Hepatocyte (in vitro differentiated cells): ENCODE measurements at regions not wholly inside any gene's neighbourhood (a gene's known extent, or its start where the extent isn't known, plus 50 kb on each side); places are given as distances from the start of the nearest gene placed in this dataset.

ENCODE experiments used
- DNase-seq: peaks from one replicate; pipeline ENCODE4 v3.0.0-alpha.2; 2016; ENCODE audit warnings: low spot score
- H2AFZ ChIP-seq: fragments of 200-600 bp; sonication (generic); 2 replicates; pipeline ENCODE4 v1.6.0; 2016; ENCODE audit warnings: antibody characterized with exemption, mild to moderate bottlenecking
- H3K27ac ChIP-seq: fragments of 200-600 bp; sonication (generic); 2 replicates; pipeline ENCODE4 v1.5.1; 2016; ENCODE audit warnings: mild to moderate bottlenecking
- H3K27me3 ChIP-seq: fragments of 200-600 bp; sonication (generic); 2 replicates; pipeline ENCODE4 v1.6.1; 2016
- H3K36me3 ChIP-seq: fragments of 200-600 bp; sonication (generic); replicated peaks from 2 replicates; pipeline ENCODE4 v1.5.1; 2016; ENCODE audit warnings: low read depth; ENCODE audit not compliant: insufficient read depth
- H3K4me1 ChIP-seq: fragments of 200-600 bp; sonication (generic); 2 replicates; pipeline ENCODE4 v1.5.1; 2016; ENCODE audit warnings: mild to moderate bottlenecking, moderate library complexity; ENCODE audit not compliant: insufficient read depth
- H3K4me2 ChIP-seq: fragments of 200-600 bp; sonication (generic); 2 replicates; pipeline ENCODE4 v1.6.0; 2016
- H3K4me3 ChIP-seq: fragments of 200-600 bp; sonication (generic); 2 replicates; pipeline ENCODE4 v1.5.1; 2016; ENCODE audit warnings: mild to moderate bottlenecking
- H3K79me2 ChIP-seq: fragments of 200-600 bp; sonication (generic); 2 replicates; pipeline ENCODE4 v1.6.0; 2017; ENCODE audit warnings: mild to moderate bottlenecking
- H3K9me2 ChIP-seq: fragments of 200-600 bp; sonication (generic); replicated peaks from 2 replicates; pipeline ENCODE4 v1.6.0; 2017; ENCODE audit warnings: mild to moderate bottlenecking; ENCODE audit not compliant: insufficient read depth
- H3K9me3 ChIP-seq: fragments of 200-600 bp; sonication (generic); 2 replicates; pipeline ENCODE4 v1.5.1; 2016; ENCODE audit warnings: low read depth, mild to moderate bottlenecking
- H4K20me1 ChIP-seq: fragments of 200-600 bp; sonication (generic); 2 replicates; pipeline ENCODE4 v1.6.0; 2016; ENCODE audit warnings: mild to moderate bottlenecking; ENCODE audit not compliant: insufficient read depth, poor library complexity, severe bottlenecking
- EZH2 ChIP-seq: fragments of 200-600 bp; sonication (generic); IDR thresholded peaks from 2 replicates; pipeline ENCODE4 v1.6.1; 2016; ENCODE audit warnings: antibody characterized with exemption, mild to moderate bottlenecking, borderline replicate concordance
- EZH2phosphoT487 ChIP-seq: fragments of 200-600 bp; sonication (generic); IDR thresholded peaks from one replicate; pipeline ENCODE4 v1.6.1; 2018; ENCODE audit warnings: antibody characterized with exemption, mild to moderate bottlenecking, low read depth, moderate library complexity; ENCODE audit not compliant: unreplicated experiment, severe bottlenecking
- WGBS: methylation state at CpG from one replicate; pipeline ENCODE4 v1.1.6; 2016; ENCODE audit warnings: low lambda C conversion rate; ENCODE audit errors: missing lambda C conversion rate; 5-methylcytosine and 5-hydroxymethylcytosine counted together
- TF ChIP-seq, protein P1 (sequence below): fragments of 200-600 bp; sonication (generic); IDR thresholded peaks from 2 replicates; pipeline ENCODE4 v1.5.1; 2016; ENCODE audit warnings: antibody characterized with exemption, mild to moderate bottlenecking; ENCODE audit not compliant: poor library complexity

DNA sequence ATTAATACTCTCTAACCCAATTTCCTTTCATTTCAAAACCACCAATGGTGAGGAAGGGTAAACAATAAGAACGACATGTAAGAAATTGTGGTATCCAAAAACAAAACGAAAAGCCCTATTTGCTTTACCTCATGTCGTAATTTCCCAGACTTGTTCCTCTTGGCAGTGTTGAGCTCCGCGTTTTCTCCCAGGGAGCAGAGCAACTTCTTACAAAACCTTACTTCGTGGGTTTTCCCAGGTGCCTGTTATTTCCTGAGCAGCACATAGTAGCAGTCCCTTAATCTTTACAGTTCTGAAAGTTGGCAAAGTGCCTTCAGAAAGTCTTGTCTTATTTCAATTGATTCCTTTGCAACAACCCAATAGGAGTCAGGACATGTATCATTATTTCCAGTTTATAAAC lies 207.9 kb upstream of the MARCKS start:
- peaks cover 19% of the 10 kb centered on the region for H3K4me1 ChIP-seq
- no peaks in the 10 kb centered on the region for H3K27me3 ChIP-seq
- no peak overlapping the region for H2AFZ ChIP-seq
- no peak for TF ChIP-seq EZH2
- TF ChIP-seq, protein P1, sequence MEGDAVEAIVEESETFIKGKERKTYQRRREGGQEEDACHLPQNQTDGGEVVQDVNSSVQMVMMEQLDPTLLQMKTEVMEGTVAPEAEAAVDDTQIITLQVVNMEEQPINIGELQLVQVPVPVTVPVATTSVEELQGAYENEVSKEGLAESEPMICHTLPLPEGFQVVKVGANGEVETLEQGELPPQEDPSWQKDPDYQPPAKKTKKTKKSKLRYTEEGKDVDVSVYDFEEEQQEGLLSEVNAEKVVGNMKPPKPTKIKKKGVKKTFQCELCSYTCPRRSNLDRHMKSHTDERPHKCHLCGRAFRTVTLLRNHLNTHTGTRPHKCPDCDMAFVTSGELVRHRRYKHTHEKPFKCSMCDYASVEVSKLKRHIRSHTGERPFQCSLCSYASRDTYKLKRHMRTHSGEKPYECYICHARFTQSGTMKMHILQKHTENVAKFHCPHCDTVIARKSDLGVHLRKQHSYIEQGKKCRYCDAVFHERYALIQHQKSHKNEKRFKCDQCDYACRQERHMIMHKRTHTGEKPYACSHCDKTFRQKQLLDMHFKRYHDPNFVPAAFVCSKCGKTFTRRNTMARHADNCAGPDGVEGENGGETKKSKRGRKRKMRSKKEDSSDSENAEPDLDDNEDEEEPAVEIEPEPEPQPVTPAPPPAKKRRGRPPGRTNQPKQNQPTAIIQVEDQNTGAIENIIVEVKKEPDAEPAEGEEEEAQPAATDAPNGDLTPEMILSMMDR = no peak
- TF ChIP-seq EZH2phosphoT487 = no peak
- no peaks in the 10 kb centered on the region for H3K36me3 ChIP-seq
- H3K79me2 ChIP-seq = no peaks in the 10 kb centered on the region
- WGBS = 55% methylated on average over 6 of the region's 6 CpGs
- DNase-seq = no peak
- H3K27ac ChIP-seq = peak overlapping the region; percentile 46
- no peak overlapping the region for H3K4me2 ChIP-seq
- H3K9me3 ChIP-seq = no peaks in the 10 kb centered on the region
- H4K20me1 ChIP-seq = no peaks in the 10 kb centered on the region
- no peaks in the 10 kb centered on the region for H3K9me2 ChIP-seq
- no peak overlapping the region for H3K4me3 ChIP-seq

DNA sequence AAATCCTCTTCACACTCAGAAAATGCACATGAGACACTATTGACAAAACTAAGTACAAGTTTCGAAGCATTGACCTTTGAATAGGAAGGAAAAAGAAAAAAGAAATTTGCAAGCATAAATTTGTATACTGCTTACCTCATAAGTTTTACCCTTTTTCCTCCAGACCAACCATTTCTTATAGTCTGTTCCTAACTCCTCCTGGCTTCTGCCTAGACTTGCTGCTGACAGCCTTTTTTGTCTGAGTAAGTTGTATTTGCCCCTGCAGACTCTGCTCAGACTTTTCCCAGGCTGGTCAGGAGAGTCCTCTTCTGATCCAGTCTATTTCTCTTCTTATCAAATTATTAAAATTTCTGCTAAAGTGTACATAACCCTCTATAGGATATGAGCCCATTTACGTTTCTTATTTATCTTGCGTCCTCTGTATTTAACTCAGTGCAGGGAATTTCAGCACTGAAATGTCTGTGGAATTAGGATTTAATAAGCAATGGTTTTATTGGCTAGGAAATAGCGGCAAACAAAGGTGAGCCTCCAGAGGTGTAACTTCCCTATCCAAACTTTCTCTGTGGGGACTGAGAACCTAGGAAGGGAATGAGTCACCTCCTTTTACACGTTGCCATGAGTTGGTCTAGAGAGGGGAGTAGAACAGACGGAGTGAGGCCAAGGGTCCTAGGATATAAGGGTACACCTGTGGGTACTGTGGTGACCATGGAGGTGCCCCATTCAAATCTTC lies 207.1 kb upstream of the MARCKS start:
- Histone ChIP-seq H3K4me1 (peaks cover 12% of the 10 kb centered on the region), H3K9me3 (no peaks in the 10 kb centered on the region), H3K36me3 (no peaks in the 10 kb centered on the region), H3K4me3 (no peak overlapping the region), H3K27ac (peak overlapping the region; percentile 46), H3K27me3 (no peaks in the 10 kb centered on the region), H3K9me2 (no peaks in the 10 kb centered on the region), H3K79me2 (no peaks in the 10 kb centered on the region), H3K4me2 (no peak overlapping the region), H2AFZ (no peak overlapping the region), H4K20me1 (no peaks in the 10 kb centered on the region)
- no peak for DNase-seq
- 60% methylated on average over 6 of the region's 6 CpGs for WGBS
- no peak for TF ChIP-seq EZH2phosphoT487
- TF ChIP-seq, protein P1 = no peak
- TF ChIP-seq EZH2 = no peak

DNA sequence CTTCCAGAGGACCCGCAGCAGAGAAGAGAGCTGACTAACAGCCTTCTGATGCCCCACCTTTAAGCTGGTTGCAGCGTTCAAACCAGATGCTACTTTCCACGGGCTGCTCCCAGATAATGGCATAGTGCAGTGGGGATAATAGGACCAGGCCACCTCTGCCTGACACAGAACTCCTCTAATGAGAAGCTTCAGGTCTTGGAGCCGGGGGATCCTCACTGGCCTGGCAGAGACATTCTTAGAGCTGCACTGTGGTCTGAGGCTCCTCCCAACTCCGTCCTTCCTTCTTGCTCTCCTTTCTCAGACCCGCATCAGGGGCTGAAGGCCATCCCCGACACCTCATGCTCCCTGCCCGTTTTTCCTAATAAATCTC lies 206.6 kb upstream of the MARCKS start:
- no peak overlapping the region for H2AFZ ChIP-seq
- H3K9me3 ChIP-seq = no peaks in the 10 kb centered on the region
- TF ChIP-seq EZH2phosphoT487 (no peak), EZH2 (no peak)
- TF ChIP-seq, protein P1 = no peak
- WGBS = 72% methylated on average over 8 of the region's 8 CpGs
- no peaks in the 10 kb centered on the region for H3K36me3 ChIP-seq
- DNase-seq = no peak
- H3K79me2 ChIP-seq = no peaks in the 10 kb centered on the region
- no peaks in the 10 kb centered on the region for H3K27me3 ChIP-seq
- no peaks in the 10 kb centered on the region for H3K9me2 ChIP-seq
- peak overlapping the region; percentile 46 for H3K27ac ChIP-seq
- H4K20me1 ChIP-seq = no peaks in the 10 kb centered on the region
- H3K4me1 ChIP-seq = peaks cover 8% of the 10 kb centered on the region
- H3K4me3 ChIP-seq = no peak overlapping the region
- H3K4me2 ChIP-seq = no peak overlapping the region

DNA sequence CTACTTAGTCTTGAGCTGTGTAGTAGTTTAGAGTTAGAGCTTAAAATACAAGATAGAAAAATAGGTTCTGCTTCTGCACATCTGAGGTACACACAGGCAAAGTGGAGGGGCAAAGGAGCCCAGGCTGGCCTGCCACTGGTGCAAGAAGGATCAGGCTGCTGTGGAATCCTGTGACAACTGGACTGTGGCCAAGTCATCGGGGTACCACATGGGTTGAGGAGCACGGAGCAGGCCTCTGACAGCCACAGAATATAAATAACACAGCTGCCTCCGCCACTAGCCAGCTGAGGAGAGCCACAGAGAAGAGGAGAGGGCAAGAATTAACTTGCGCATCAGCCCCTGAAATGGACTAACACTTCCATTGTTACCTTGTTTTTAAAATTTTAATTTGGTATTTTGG lies 206.0 kb upstream of the MARCKS start:
- H3K27me3 ChIP-seq = no peaks in the 10 kb centered on the region
- WGBS = 71% methylated on average over 4 of the region's 4 CpGs
- no peaks in the 10 kb centered on the region for H3K79me2 ChIP-seq
- no peaks in the 10 kb centered on the region for H3K36me3 ChIP-seq
- no peaks in the 10 kb centered on the region for H3K9me3 ChIP-seq
- no peak overlapping the region for H3K4me2 ChIP-seq
- no peak overlapping the region for H3K27ac ChIP-seq
- H4K20me1 ChIP-seq = no peaks in the 10 kb centered on the region
- H3K9me2 ChIP-seq = no peaks in the 10 kb centered on the region
- DNase-seq = no peak
- no peak for TF ChIP-seq EZH2phosphoT487
- no peak for TF ChIP-seq EZH2
- TF ChIP-seq, protein P1 = no peak
- peaks cover 8% of the 10 kb centered on the region for H3K4me1 ChIP-seq
- no peak overlapping the region for H3K4me3 ChIP-seq
- no peak overlapping the region for H2AFZ ChIP-seq
